Suprapubic skin (tissue), 4 donors: ENCODE measurements at regions not wholly inside any gene's neighbourhood (a gene's known extent, or its start where the extent isn't known, plus 50 kb on each side); places are given as distances from the start of the nearest gene placed in this dataset.

Experiments
- DNase-seq, 2 donors: peaks; one replicate each; pipeline ENCODE4 v3.0.0-alpha.2; 2019; ENCODE audit warnings: low spot score in 2 of 2
- H3K27ac ChIP-seq: fragments of 200-600 bp; sonication (generic); one replicate; pipeline ENCODE4 v1.5.1; 2019
- H3K27me3 ChIP-seq: fragments of 200-600 bp; sonication (generic); one replicate; pipeline ENCODE4 v1.5.1; 2019
- H3K36me3 ChIP-seq: fragments of 200-600 bp; sonication (generic); one replicate; pipeline ENCODE4 v1.5.1; 2019
- H3K4me1 ChIP-seq: fragments of 200-600 bp; sonication (generic); one replicate; pipeline ENCODE4 v1.5.1; 2019
- H3K4me3 ChIP-seq: fragments of 200-600 bp; sonication (generic); one replicate; pipeline ENCODE4 v1.5.1; 2019; ENCODE audit warnings: mild to moderate bottlenecking
- H3K9me3 ChIP-seq: fragments of 200-600 bp; sonication (generic); one replicate; pipeline ENCODE4 v1.5.1; 2019
- CTCF ChIP-seq, 2 donors: fragments of 200-600 bp in 1 of 2; fragments of 450-650 bp in 1 of 2; sonication (generic) in 1 of 2; IDR thresholded peaks; one replicate each; pipeline ENCODE4 v1.5.1; 2016 to 2019; ENCODE audit warnings: antibody characterized with exemption in 2 of 2, mild to moderate bottlenecking in 1 of 2, moderate library complexity in 1 of 2
- EP300 ChIP-seq: sonication (generic); formaldehyde crosslinking; IDR thresholded peaks from one replicate; pipeline ENCODE4 v1.6.1; 2017; ENCODE audit warnings: antibody characterized with exemption
- POLR2A ChIP-seq, 2 donors: fragments of 450-650 bp; IDR thresholded peaks; one replicate each; pipeline ENCODE4 v1.6.1; 2017; ENCODE audit warnings: antibody characterized with exemption in 2 of 2, mild to moderate bottlenecking in 2 of 2, moderate library complexity in 2 of 2
- POLR2AphosphoS5 ChIP-seq, 3 donors: sonication (generic); formaldehyde crosslinking; IDR thresholded peaks; one replicate each; pipeline ENCODE4 v1.6.1; 2017; ENCODE audit warnings: antibody characterized with exemption in 3 of 3
- WGBS: methylation state at CpG from one replicate; pipeline ENCODE4 v1.1.5; 2018; 5-methylcytosine and 5-hydroxymethylcytosine counted together

- 70% methylated on average over 3 of the region's 3 CpGs for WGBS
These were observed 383.2 kb upstream of the ATP2B1 start for GRCh38 chr12:90091809-90092208.

GRCh38 chr12:90090929-90091651 is 382.5 kb upstream of the ATP2B1 start:
- TF ChIP-seq CTCF (IDR thresholded peaks at IDR 0.05): no peak
- peak in 1 of 3 donors; percentile 94 for TF ChIP-seq POLR2AphosphoS5 (IDR thresholded peaks at IDR 0.05)
- no peak for TF ChIP-seq POLR2A (IDR thresholded peaks at IDR 0.05)
- Histone ChIP-seq H3K4me3 (no peak overlapping the region), H3K27me3 (no peaks in the 10 kb centered on the region), H3K36me3 (no peaks in the 10 kb centered on the region), H3K9me3 (no peaks in the 10 kb centered on the region), H3K27ac (peak overlapping the region; percentile 60), H3K4me1 (peaks cover 14% of the 10 kb centered on the region)
- 47% methylated on average over 3 of the region's 3 CpGs for WGBS
- peak in 1 of 2 donors; percentile 65 for DNase-seq

More at GRCh38 chr12:90091809-90092208, 383.2 kb upstream of the ATP2B1 start:
- DNase-seq: no peak
- no peaks in the 10 kb centered on the region for H3K36me3 ChIP-seq
- no peak overlapping the region for H3K4me3 ChIP-seq
- no peaks in the 10 kb centered on the region for H3K27me3 ChIP-seq
- TF ChIP-seq POLR2AphosphoS5 (IDR thresholded peaks at IDR 0.05) (no peak), EP300 (no peak), POLR2A (IDR thresholded peaks at IDR 0.05) (no peak), CTCF (IDR thresholded peaks at IDR 0.05) (no peak)
- H3K9me3 ChIP-seq: no peaks in the 10 kb centered on the region
- peaks cover 14% of the 10 kb centered on the region for H3K4me1 ChIP-seq
- H3K27ac ChIP-seq: no peak overlapping the region

- H3K4me1 ChIP-seq: peaks cover 9% of the 10 kb centered on the region
- H3K4me3 ChIP-seq: no peak overlapping the region
- WGBS: 90% methylated on average over 1 of the region's 1 CpG
- DNase-seq: no peak
- H3K36me3 ChIP-seq: no peaks in the 10 kb centered on the region
- no peak overlapping the region for H3K27ac ChIP-seq
- no peaks in the 10 kb centered on the region for H3K27me3 ChIP-seq
- TF ChIP-seq CTCF (IDR thresholded peaks at IDR 0.05): no peak
- no peaks in the 10 kb centered on the region for H3K9me3 ChIP-seq
These were observed 377.6 kb upstream of the ATP2B1 start for GRCh38 chr12:90086281-90086680.

- Histone ChIP-seq H3K27me3 (no peaks in the 10 kb centered on the region), H3K9me3 (no peaks in the 10 kb centered on the region), H3K27ac (no peak overlapping the region), H3K4me1 (peaks cover 4% of the 10 kb centered on the region), H3K36me3 (no peaks in the 10 kb centered on the region), H3K4me3 (no peak overlapping the region)
- 68% methylated on average over 3 of the region's 3 CpGs for WGBS
- TF ChIP-seq POLR2AphosphoS5 (IDR thresholded peaks at IDR 0.05) (no peak), POLR2A (IDR thresholded peaks at IDR 0.05) (no peak), EP300 (no peak), CTCF (IDR thresholded peaks at IDR 0.05) (no peak)
- no peak for DNase-seq
These were observed 377.0 kb upstream of the ATP2B1 start for GRCh38 chr12:90085494-90086274.

- 91% methylated on average over 2 of the region's 2 CpGs for WGBS
- H3K27me3 ChIP-seq: no peaks in the 10 kb centered on the region
- H3K4me1 ChIP-seq: no peaks in the 10 kb centered on the region
- no peaks in the 10 kb centered on the region for H3K36me3 ChIP-seq
- H3K4me3 ChIP-seq: no peak overlapping the region
- no peak for TF ChIP-seq CTCF (IDR thresholded peaks at IDR 0.05)
- TF ChIP-seq EP300: no peak
- no peak for TF ChIP-seq POLR2A (IDR thresholded peaks at IDR 0.05)
- no peak for TF ChIP-seq POLR2AphosphoS5 (IDR thresholded peaks at IDR 0.05)
- no peak for DNase-seq
- no peaks in the 10 kb centered on the region for H3K9me3 ChIP-seq
- H3K27ac ChIP-seq: no peak overlapping the region
These were observed 375.4 kb upstream of the ATP2B1 start for GRCh38 chr12:90084018-90084417.
